ENCODE measurements at regions not wholly inside any gene's neighbourhood (a gene's known extent, or its start where the extent isn't known, plus 50 kb on each side); places are given as distances from the start of the nearest gene placed in this dataset.

DNA sequence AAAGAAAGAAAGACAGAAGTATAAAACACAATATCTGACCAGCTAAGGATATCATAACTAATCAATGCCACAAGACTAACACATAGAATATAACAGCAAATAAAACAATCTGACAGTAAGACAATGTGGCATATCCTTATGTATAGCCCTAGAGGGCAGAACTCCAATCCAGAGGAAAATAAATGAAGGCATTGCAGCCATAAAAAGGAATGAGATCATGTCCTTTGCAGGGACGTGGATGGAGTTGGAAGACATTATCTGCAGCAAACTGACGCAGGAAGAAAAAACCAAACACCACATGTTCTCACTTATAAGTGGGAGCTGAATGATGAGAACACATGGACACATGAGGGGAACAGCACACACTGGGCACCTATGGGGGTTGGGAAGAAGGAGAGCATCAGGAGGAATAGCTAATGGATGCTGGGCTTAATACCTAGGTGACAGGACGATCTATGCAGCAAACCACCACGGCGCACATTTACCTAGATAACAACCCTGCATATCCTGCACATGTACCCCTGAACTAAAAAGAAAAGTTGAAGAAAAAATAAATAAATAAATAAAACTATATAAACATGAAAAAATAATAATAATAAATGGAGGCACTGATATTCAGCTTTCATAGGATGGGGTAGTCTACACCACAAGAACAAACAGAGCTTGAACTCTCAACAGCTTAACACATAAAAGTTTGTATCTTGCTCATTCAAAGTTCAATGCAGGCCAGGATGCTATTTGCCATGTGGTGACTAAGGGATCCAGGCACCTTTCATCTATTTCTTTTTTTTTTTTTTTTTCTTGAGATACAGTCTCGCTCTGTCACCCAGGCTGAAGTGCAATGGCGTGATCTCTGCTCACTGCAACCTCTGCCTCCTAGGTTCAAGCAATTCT lies 66.1 kb upstream of the KAT6B start:
- no peak overlapping the region for H3K9ac ChIP-seq (ENCODE audit: control insufficient read depth, insufficient read depth, low read length)
- no peak overlapping the region for H2AFZ ChIP-seq (ENCODE audit: control insufficient read depth, low read depth, low read length)
- no peak overlapping the region for H3K27ac ChIP-seq (ENCODE audit: control insufficient read depth, insufficient read depth)
- ATAC-seq: no peak
- H3K4me2 ChIP-seq (ENCODE audit: control insufficient read depth, insufficient read depth): no peak overlapping the region
- H3K4me3 ChIP-seq: no peak overlapping the region
- no peaks in the 10 kb centered on the region for H4K20me1 ChIP-seq (ENCODE audit: control insufficient read depth, insufficient read depth)
- no TSS peak for BruUV-seq (replicated peaks)
- H3K36me3 ChIP-seq (ENCODE audit: control insufficient read depth in 2 of 2, insufficient read depth in 2 of 2, low read length in 1 of 2): no peaks in the 10 kb centered on the region
- no peaks in the 10 kb centered on the region for H3K4me1 ChIP-seq (ENCODE audit: control insufficient read depth, insufficient read depth, low read length)
- ChIA-PET POLR2A (no interaction called here), CTCF (interaction anchor here (0.7 kb wide), 1 partner anchor 243 kb away, joined by 3 read pairs; no protein-coding TSS in a partner anchor), SMC1A (ENCODE audit: uncharacterized antibody, unreplicated experiment) (interaction anchor here (1.1 to 2.3 kb wide), 2 partner anchors 9 to 34 kb away, joined by 3 to 10 read pairs; no protein-coding TSS in a partner anchor), RAD21 (ENCODE audit: unreplicated experiment) (no interaction called here)
- TF ChIP-seq ZNF274 (IDR thresholded peaks at IDR 0.05; ENCODE audit: insufficient read depth, insufficient read length): no peak
- no peaks in the 10 kb centered on the region for H3K79me2 ChIP-seq (ENCODE audit: control insufficient read depth, insufficient read depth, low read length)
- H3K27me3 ChIP-seq (replicated peaks in 1 of 2; ENCODE audit: control insufficient read depth in 2 of 2, insufficient read depth in 2 of 2, low read length in 1 of 2): no peaks in the 10 kb centered on the region
- DNase-seq (ENCODE audit: low read depth, low spot score): no peak
- in situ Hi-C loops (cut with MboI) (no loop called here), intact Hi-C loops (cut with micrococcal nuclease; ENCODE audit: unreplicated experiment) (no loop called here)
- WGBS (ENCODE audit: insufficient coverage, insufficient replicate concordance, low lambda C conversion rate, missing lambda C conversion rate): 79% methylated on average over 5 of the region's 7 CpGs
- no peak for FAIRE-seq
- no peaks in the 10 kb centered on the region for H3K9me3 ChIP-seq (replicated peaks; ENCODE audit: control insufficient read depth, insufficient read depth, low read length)

- 78% methylated on average over 17 of the region's 17 CpGs for WGBS (ENCODE audit: insufficient coverage, insufficient replicate concordance, low lambda C conversion rate, missing lambda C conversion rate)
- no peak overlapping the region for H3K9ac ChIP-seq (ENCODE audit: control insufficient read depth, insufficient read depth, low read length)
- no peak overlapping the region for H3K4me3 ChIP-seq
- H3K4me1 ChIP-seq (ENCODE audit: control insufficient read depth, insufficient read depth, low read length): no peaks in the 10 kb centered on the region
- DNase-seq (ENCODE audit: low read depth, low spot score) (no peak), ATAC-seq (no peak), FAIRE-seq (no peak)
- intact Hi-C loops (cut with micrococcal nuclease; ENCODE audit: unreplicated experiment): no loop called here
- no peak overlapping the region for H3K4me2 ChIP-seq (ENCODE audit: control insufficient read depth, insufficient read depth)
- no peaks in the 10 kb centered on the region for H3K9me3 ChIP-seq (replicated peaks; ENCODE audit: control insufficient read depth, insufficient read depth, low read length)
- SMC1A ChIA-PET (ENCODE audit: uncharacterized antibody, unreplicated experiment): no interaction called here
- POLR2A ChIA-PET: no interaction called here
- CTCF ChIA-PET: interaction anchor here (1.5 kb wide), 1 partner anchor 25 kb away, joined by 3 read pairs; no protein-coding TSS in a partner anchor
- no peak overlapping the region for H2AFZ ChIP-seq (ENCODE audit: control insufficient read depth, low read depth, low read length)
- no TSS peak for BruUV-seq (replicated peaks)
- no peaks in the 10 kb centered on the region for H3K27me3 ChIP-seq (replicated peaks in 1 of 2; ENCODE audit: control insufficient read depth in 2 of 2, insufficient read depth in 2 of 2, low read length in 1 of 2)
- RAD21 ChIA-PET (ENCODE audit: unreplicated experiment): no interaction called here
- H3K79me2 ChIP-seq (ENCODE audit: control insufficient read depth, insufficient read depth, low read length): no peaks in the 10 kb centered on the region
- no peaks in the 10 kb centered on the region for H4K20me1 ChIP-seq (ENCODE audit: control insufficient read depth, insufficient read depth)
- H3K36me3 ChIP-seq (ENCODE audit: control insufficient read depth in 2 of 2, insufficient read depth in 2 of 2, low read length in 1 of 2): no peaks in the 10 kb centered on the region
- H3K27ac ChIP-seq (ENCODE audit: control insufficient read depth, insufficient read depth): no peak overlapping the region
- in situ Hi-C loops (cut with MboI): no loop called here
- TF ChIP-seq ESRRA (IDR thresholded peaks at IDR 0.05; ENCODE audit: low read length) (no peak), PAX8 (IDR thresholded peaks at IDR 0.05) (no peak), RAD51 (IDR thresholded peaks at IDR 0.05) (no peak), SRF (IDR thresholded peaks at IDR 0.05; ENCODE audit: low read depth in 2 of 2, low read length in 2 of 2) (no peak), PAX5 (IDR thresholded peaks at IDR 0.05; ENCODE audit: borderline replicate concordance, low read depth, low read length) (no peak), ATF7 (IDR thresholded peaks at IDR 0.05; ENCODE audit: low read depth) (no peak), POLR2AphosphoS5 (IDR thresholded peaks at IDR 0.05; ENCODE audit: low read length) (no peak), RAD21 (IDR thresholded peaks at IDR 0.05; ENCODE audit: insufficient read depth, low read depth, low read length) (no peak), STAT1 (conservative IDR thresholded peaks at IDR 0.05) (no peak), FOS (IDR thresholded peaks at IDR 0.05; ENCODE audit: borderline replicate concordance, extremely low read depth, insufficient read length) (no peak), IKZF2 (IDR thresholded peaks at IDR 0.05) (no peak)
- TF ChIP-seq, protein P1, sequence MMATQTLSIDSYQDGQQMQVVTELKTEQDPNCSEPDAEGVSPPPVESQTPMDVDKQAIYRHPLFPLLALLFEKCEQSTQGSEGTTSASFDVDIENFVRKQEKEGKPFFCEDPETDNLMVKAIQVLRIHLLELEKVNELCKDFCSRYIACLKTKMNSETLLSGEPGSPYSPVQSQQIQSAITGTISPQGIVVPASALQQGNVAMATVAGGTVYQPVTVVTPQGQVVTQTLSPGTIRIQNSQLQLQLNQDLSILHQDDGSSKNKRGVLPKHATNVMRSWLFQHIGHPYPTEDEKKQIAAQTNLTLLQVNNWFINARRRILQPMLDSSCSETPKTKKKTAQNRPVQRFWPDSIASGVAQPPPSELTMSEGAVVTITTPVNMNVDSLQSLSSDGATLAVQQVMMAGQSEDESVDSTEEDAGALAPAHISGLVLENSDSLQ (IDR thresholded peaks at IDR 0.05): no peak
Measured at GRCh38 chr10:74763934-74764591, 62.3 kb upstream of the KAT6B start.

Measured in GM12878 (cell line).